GM12878 (cell line): ENCODE measurements at regions not wholly inside any gene's neighbourhood (a gene's known extent, or its start where the extent isn't known, plus 50 kb on each side); places are given as distances from the start of the nearest gene placed in this dataset.

Experiments
- BHLHE40 ChIP-seq, 2 experiments: fragments of 450-650 bp in 1 of 2; IDR thresholded peaks; 2 replicates each; pipeline ENCODE4 v1.6.1; 2011 to 2017; ENCODE audit warnings: low read depth in 2 of 2, borderline replicate concordance in 1 of 2, improper control_type of control experiment in 1 of 2, low read length in 1 of 2, mild to moderate bottlenecking in 1 of 2
- CTCF ChIP-seq, 3 experiments: IDR thresholded peaks in 2 of 3; conservative IDR thresholded peaks in 1 of 3; 2 replicates each; pipeline ENCODE4 v1.5.1; 2011; ENCODE audit warnings: low read depth in 3 of 3, low read length in 3 of 3, mild to moderate bottlenecking in 3 of 3, control low read depth in 2 of 3, moderate library complexity in 2 of 3, inconsistent platforms in 1 of 3, mixed read lengths in 1 of 3; ENCODE audit not compliant: control insufficient read depth in 2 of 3, insufficient read depth in 1 of 3; ENCODE audit errors: extremely low read depth in 1 of 3
- HDAC6 ChIP-seq: fragments of 200-600 bp; sonication (generic); IDR thresholded peaks from one replicate; pipeline ENCODE4 v1.8.0; 2017; ENCODE audit warnings: antibody characterized with exemption; ENCODE audit not compliant: unreplicated experiment
- PAX5 ChIP-seq: IDR thresholded peaks from 2 replicates; pipeline ENCODE4 v1.6.1; 2011; ENCODE audit warnings: low read depth, low read length, borderline replicate concordance
- PBX3 ChIP-seq: IDR thresholded peaks from 2 replicates; pipeline ENCODE4 v1.6.1; 2011; ENCODE audit warnings: mild to moderate bottlenecking, low read depth, low read length, moderate library complexity; ENCODE audit not compliant: insufficient replicate concordance
- SIN3A ChIP-seq: IDR thresholded peaks from 2 replicates; pipeline ENCODE4 v1.6.1; 2012; ENCODE audit warnings: low read depth, low read length, improper control_type of control experiment
- TBL1XR1 ChIP-seq: IDR thresholded peaks from 2 replicates; pipeline ENCODE4 v1.6.1; 2012; ENCODE audit warnings: low read depth, low read length, improper control_type of control experiment
- USF2 ChIP-seq: IDR thresholded peaks from 2 replicates; pipeline ENCODE4 v1.6.1; 2011; ENCODE audit warnings: low read depth, low read length, improper control_type of control experiment, borderline replicate concordance
- ZSCAN29 ChIP-seq: fragments of 450-650 bp; IDR thresholded peaks from 2 replicates; pipeline ENCODE4 v1.6.1; 2017; ENCODE audit warnings: mild to moderate bottlenecking, moderate library complexity
- ZZZ3 ChIP-seq: IDR thresholded peaks from 2 replicates; pipeline ENCODE4 v1.6.1; 2011; ENCODE audit warnings: low read depth; ENCODE audit not compliant: control insufficient read depth, insufficient read length

- TF ChIP-seq ZSCAN29 (no peak), CTCF (IDR thresholded peaks at IDR 0.05 in 2 of 3, conservative IDR thresholded peaks at IDR 0.05 in 1 of 3; ENCODE audit: control insufficient read depth in 2 of 3, extremely low read depth in 1 of 3, insufficient read depth in 1 of 3, low read depth in 3 of 3, low read length in 3 of 3) (no peak), TBL1XR1 (no peak), ZZZ3 (no peak), PAX5 (no peak), PBX3 (no peak), HDAC6 (no peak), USF2 (no peak), SIN3A (no peak), BHLHE40 (IDR thresholded peaks at IDR 0.05; ENCODE audit: borderline replicate concordance in 1 of 2, low read depth in 2 of 2, low read length in 1 of 2) (no peak)
These were observed 128.3 kb downstream of the UTRN start for GRCh38 chr6:144413418-144413817.
